Stimulated activated naive CD4-positive, alpha-beta T cell (primary cell): ENCODE measurements at regions not wholly inside any gene's neighbourhood (a gene's known extent, or its start where the extent isn't known, plus 50 kb on each side); places are given as distances from the start of the nearest gene placed in this dataset.
"Not testable (repeated sequence)": the region's sequence is repeated elsewhere in the genome, so short reads cannot be mapped to it uniquely, and the experiment has no call there.

Experiments
- DNase-seq, 6 experiments: peaks; one replicate each; lab custom pipeline; 2025; lab: John Stamatoyannopoulos, UW

- DNase-seq, result no peak
These were observed 1836.4 kb upstream of the AGA start for GRCh38 chr4:179278647-179279046.

GRCh38 chr4:179285696-179286095 lies 1843.5 kb upstream of the AGA start:
- DNase-seq, result no peak

DNA sequence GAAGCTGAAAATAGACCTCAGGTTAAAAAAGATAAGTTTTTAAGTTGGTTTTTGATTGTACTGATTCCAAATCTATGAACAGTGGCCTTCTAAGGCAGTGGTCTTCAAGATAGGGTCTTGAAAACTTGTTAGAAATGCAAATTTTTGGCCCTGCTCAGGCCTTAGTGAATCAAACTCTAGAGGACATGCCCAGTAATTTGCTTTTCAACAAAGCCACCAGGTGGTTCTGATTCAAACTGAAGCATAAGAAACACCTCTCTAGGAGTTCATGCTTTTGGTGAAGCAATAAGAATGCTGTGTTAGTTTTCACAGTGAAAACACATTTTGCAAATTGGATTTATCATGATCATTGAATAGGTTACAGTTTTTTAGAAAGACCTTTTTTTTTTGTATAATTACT lies 1849.4 kb upstream of the AGA start:
- DNase-seq, result no peak

DNA sequence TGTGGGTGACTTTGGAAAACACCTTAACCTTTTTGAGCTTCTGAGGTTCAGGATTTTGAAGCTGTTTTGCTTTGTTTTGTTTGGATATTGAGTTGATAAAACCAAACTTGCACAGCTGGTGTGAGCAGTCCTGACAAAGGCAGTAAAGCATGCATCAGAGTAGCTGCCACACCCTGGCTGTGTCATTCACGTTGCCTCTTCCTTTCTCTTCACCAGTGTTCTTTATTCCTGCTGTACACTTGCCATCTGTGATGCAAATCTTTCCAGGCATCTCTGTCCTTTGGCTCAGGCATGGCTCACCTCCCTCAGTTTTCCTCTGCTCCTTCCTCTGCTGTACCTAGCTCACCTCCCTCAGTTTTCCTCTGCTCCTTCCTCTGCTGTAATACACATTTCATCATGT lies 1850.2 kb upstream of the AGA start:
- DNase-seq, result no peak

GRCh38 chr4:179307297-179308136 lies 1865.3 kb upstream of the AGA start:
- no peak for DNase-seq

DNA sequence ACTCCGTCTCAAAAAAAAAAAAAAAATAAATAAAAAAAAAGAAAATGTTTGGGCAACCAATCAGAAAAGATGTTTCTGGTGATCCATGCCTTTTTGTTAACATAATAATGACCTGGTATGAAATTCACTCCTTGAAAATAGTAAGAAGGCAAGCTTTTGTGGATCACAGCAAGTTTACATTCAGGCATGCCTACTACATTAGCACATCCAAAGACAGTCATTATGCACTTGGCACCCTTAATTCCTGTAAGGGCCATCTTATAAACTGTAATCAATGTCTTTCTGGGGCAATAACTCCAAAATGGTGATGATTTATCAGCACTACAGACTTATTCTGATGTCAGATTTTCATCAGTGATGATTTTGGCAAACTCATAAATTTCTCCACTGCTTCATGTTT lies 1871.6 kb upstream of the AGA start:
- DNase-seq, result no peak

DNA sequence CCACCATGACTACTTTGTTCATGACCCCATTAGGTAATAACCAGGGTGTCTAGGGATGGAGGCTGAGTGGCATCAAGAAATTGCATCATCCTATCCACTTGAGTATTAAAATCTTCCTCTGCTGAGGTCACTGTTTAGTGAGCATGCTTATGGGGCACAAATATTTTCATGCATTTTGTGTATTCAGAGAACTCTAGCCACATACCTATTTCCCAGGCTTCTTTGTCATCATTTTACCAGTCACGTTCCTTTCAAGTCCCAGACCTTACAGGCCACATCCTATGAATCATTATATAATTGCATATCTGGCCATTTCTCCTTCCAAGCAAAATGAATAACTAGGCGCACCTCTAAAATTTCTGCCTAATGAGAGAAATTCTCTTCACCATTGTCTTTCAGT lies 1882.9 kb upstream of the AGA start:
- DNase-seq, result no peak

DNA sequence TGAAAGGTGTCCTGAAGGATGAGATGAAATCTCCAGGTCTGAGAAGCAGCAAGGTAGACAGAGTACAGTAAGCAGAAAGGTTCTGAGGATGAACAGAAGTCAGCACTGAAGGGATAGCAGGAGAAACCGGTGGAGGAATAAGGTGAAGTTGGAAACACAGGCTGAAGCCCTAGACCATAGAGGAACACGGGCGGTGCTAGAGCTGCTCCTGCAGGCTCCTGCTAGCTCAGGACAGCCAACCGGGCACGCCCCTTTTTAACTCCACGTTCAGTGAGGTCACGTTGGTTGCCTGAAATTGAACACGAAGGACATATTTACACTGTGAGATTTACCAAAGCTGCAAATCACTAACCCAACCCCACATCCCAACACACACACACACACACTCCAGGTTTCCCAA lies 1886.4 kb upstream of the AGA start:
- DNase-seq, result no peak

GRCh38 chr4:179331362-179331761 lies 1889.1 kb upstream of the AGA start:
- no peak for DNase-seq

DNA sequence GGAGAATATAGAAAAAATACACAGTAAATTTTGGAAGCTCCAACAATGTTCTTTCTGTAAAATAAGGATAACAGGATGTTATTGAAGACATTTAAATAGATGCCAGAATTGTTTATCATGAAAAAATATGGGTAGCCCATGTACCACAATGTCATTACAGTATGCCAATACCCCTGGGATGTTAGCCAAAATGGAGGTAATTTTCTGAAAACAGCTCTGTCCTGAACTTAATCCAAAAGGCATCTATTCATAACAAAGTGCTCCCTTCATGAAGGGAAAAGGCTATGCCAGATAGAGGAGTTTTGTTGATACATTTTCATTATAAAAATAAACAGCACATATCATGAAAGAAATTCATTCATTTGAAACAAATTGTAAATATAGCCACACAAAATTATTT lies 1902.6 kb upstream of the AGA start:
- DNase-seq, result no peak

DNA sequence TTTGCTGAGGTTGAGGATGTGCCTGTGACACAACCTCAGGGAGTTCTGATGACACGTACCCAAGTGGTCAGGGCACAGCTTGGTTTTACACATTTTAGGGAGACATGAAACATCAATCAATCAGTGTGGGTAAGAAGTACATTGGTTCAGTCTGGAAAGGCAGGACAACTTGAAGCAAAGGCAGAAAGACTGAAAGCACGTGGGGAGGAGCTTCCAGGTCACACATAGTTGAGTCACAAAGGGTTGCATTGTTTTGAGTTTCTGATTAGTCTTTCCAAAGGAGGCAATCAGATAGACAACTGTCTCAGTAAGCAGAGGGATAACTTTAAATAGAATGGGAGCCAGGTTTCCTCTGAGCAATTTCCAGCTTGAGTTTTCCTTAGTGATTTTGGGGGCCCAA lies 1910.0 kb upstream of the AGA start:
- no peak for DNase-seq

DNA sequence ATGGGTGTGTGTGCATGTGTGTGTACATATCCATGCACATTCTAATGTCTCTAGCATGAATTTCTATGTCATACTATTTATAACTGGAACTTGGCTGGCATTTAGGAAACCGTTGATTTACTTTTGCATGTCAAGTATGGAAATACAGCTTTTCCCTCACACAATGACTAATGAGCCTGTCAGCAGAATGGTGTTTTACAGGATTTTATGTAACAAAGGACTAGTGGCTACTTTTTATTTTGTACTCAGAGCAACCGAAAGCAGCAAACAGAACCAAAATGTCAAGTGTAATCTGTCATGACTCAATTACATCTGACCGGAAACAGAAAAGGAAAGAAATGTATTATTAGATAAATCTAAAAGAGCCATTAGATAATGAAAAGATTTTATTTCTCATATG lies 1911.5 kb upstream of the AGA start:
- no peak for DNase-seq

- no peak for DNase-seq
These were observed 1919.8 kb upstream of the AGA start for GRCh38 chr4:179361978-179362486.

DNA sequence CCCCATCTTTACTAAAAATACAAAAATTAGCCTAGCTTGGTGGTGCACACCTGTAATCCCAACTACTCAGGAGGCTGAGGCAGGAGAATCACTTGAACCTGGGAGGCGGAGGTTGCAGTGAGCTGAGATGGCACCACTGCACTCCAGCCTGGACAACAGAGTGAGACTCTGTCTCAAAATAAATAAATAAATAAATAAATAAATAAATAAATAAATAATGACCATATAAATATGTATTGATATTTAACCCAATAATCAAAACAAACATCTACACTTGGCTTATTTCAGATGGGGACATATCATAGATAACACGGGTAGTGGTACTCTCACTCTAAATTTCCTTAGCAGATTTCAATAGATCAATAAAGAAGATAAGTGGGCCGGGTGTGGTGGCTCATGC lies 1923.7 kb upstream of the AGA start:
- not testable (repeated sequence) for DNase-seq

DNA sequence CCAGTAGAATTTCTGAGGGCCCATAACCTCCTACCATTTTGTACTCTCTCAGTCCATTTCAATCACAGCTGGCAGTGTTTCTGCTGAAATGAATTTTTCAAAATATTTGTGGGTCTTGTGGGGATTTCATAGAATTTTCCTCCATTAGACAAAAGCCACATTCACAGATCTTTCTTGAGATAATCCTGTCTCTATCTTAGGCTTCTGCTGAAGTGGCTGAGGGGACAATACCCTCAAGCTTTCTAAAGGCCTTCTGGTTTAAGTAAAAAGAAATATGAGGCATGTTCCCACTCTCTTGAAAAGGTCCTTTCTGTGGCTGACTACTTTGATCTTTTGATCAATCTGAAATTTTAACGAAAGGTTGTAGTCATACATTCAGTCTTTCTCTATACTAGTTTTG lies 1930.0 kb upstream of the AGA start:
- DNase-seq, result no peak

GRCh38 chr4:179372746-179373145 lies 1930.5 kb upstream of the AGA start:
- no peak for DNase-seq

GRCh38 chr4:179378847-179379246 lies 1936.6 kb upstream of the AGA start:
- DNase-seq, result not testable (repeated sequence)

GRCh38 chr4:179392787-179393186 lies 1950.5 kb upstream of the AGA start:
- DNase-seq, result no peak

GRCh38 chr4:179398414-179398813 lies 1956.2 kb upstream of the AGA start:
- DNase-seq, result no peak

DNA sequence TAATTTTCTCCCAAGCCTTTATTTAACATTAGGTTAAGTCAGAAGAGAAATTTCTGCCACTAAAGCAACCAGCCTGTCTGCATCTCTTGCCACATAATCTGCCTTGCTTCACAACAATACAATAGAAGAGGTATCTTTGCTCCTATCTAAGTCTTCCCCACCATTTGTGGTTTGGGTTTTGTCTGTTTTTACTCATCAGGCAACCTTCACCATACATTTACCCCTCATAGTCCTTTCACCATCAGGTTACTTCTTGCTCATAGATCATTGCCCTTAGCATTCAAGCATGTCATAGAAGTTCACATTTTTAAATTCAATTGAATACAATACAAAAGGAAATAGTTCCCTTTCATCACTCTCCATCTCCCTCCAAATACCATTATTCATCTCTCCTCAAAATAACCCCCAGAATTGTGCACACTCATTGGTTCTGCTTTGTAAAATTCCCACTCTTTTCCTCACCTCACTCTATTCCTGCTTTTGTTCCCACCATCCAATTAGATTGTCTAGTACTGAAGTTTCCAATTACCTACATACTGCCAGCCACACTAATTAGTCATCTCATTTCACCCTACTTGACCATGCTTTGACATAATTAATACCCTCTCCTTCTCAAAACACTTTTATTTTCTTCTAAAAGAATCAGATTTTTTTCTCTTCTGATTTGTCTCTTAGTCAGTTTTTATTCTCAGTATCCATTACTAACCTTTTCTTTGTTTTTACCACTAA lies 1957.0 kb upstream of the AGA start:
- DNase-seq, result no peak

DNA sequence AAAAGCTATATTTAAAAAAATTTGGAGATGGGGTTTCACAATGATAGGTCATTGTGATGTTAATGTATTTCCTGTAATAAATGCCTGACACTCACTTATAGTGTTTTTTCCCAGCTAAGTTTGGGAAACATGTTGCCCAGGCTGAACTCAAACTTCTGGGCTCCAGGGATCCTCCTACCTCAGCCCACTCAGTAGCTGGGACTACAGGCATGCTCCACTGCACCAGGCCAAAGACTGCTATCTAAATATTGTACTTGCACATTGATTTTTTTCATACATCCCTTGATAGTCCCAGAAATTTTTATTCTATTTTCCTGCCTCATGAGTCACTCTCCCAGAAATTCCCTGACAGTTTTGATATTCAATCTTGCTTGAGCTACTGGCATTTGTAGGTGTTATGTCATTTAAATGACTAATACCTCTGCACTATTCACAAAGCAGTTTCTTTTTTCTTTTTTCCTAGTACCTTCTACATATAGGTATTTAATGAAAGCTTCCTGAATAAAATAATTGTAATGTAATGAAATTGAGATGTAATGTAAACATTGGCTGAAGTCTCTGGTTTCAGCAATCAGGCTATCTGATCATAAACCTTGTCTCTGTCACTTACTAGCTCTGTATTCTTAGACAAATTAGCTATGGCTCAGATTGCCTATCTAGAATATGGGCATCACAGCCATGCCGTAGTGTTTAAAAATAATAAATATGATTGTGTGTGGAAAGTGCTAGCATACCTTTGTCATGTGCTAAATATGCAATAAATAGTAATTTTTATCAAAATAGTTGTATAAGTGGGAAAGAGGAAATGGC lies 1973.0 kb upstream of the AGA start:
- no peak for DNase-seq

GRCh38 chr4:179415847-179416223 lies 1973.6 kb upstream of the AGA start:
- no peak for DNase-seq

DNA sequence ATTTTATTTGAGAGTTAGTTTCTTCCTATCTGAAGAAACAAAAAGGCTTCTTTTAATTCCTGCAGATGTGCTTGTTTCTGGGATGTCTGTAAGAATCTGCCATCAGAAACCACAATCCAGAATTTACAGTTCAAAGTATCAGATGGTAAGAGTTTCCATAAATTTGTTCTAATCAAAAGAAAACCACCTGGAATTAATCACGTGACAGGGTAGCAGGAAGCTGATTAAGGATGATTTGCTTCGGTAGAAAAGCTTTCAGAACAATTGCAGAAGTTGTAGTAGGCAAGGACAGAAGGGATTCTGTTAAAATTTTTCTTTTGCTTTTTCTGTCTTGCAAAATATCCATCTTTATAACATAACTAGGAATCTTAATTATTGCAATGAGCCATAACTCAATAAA lies 1975.1 kb upstream of the AGA start:
- no peak for DNase-seq
